Progenitor cell of endocrine pancreas (in vitro differentiated cells): ENCODE measurements at regions not wholly inside any gene's neighbourhood (a gene's known extent, or its start where the extent isn't known, plus 50 kb on each side); places are given as distances from the start of the nearest gene placed in this dataset.

Source experiments
- DNase-seq: peaks from one replicate; pipeline ENCODE4 v3.0.0; 2021; ENCODE audit warnings: low spot score; ENCODE audit not compliant: unreplicated experiment
- H3K27ac Mint-ChIP-seq: 2 replicates; pipeline ENCODE4 v1.8.0; 2021; ENCODE audit warnings: mild to moderate bottlenecking, moderate library complexity, mixed read lengths
- H3K27me3 Mint-ChIP-seq: 2 replicates; pipeline ENCODE4 v1.8.0; 2021; ENCODE audit warnings: mixed read lengths
- H3K36me3 Mint-ChIP-seq: 2 replicates; pipeline ENCODE4 v1.8.0; 2022; ENCODE audit warnings: mixed read lengths; ENCODE audit not compliant: insufficient read depth
- H3K4me1 Mint-ChIP-seq: 2 replicates; pipeline ENCODE4 v1.8.0; 2021; ENCODE audit warnings: low read depth, mixed read lengths
- H3K4me3 Mint-ChIP-seq: 2 replicates; pipeline ENCODE4 v1.8.0; 2021; ENCODE audit warnings: low read depth, mild to moderate bottlenecking, moderate library complexity, mixed read lengths
- H3K9me3 Mint-ChIP-seq: 2 replicates; pipeline ENCODE4 v1.8.0; 2021; ENCODE audit warnings: low read depth, mixed read lengths
- TF ChIP-seq, protein P1 (sequence below): fragments of 200-600 bp; sonication (generic); IDR thresholded peaks from one replicate; pipeline ENCODE4 v1.5.0; 2021; ENCODE audit warnings: antibody characterized with exemption, mild to moderate bottlenecking; ENCODE audit not compliant: unreplicated experiment

GRCh38 chr4:14237911-14238310 is 610.4 kb upstream of the BOD1L1 start:
- TF ChIP-seq, protein P1, sequence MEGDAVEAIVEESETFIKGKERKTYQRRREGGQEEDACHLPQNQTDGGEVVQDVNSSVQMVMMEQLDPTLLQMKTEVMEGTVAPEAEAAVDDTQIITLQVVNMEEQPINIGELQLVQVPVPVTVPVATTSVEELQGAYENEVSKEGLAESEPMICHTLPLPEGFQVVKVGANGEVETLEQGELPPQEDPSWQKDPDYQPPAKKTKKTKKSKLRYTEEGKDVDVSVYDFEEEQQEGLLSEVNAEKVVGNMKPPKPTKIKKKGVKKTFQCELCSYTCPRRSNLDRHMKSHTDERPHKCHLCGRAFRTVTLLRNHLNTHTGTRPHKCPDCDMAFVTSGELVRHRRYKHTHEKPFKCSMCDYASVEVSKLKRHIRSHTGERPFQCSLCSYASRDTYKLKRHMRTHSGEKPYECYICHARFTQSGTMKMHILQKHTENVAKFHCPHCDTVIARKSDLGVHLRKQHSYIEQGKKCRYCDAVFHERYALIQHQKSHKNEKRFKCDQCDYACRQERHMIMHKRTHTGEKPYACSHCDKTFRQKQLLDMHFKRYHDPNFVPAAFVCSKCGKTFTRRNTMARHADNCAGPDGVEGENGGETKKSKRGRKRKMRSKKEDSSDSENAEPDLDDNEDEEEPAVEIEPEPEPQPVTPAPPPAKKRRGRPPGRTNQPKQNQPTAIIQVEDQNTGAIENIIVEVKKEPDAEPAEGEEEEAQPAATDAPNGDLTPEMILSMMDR, result no peak
- Mint-ChIP-seq H3K4me3 (no peak overlapping the region), H3K9me3 (peaks cover 8% of the 10 kb centered on the region), H3K36me3 (peaks cover 2% of the 10 kb centered on the region), H3K27me3 (peaks cover 4% of the 10 kb centered on the region), H3K27ac (no peak overlapping the region), H3K4me1 (no peaks in the 10 kb centered on the region)
- DNase-seq, result no peak

DNA sequence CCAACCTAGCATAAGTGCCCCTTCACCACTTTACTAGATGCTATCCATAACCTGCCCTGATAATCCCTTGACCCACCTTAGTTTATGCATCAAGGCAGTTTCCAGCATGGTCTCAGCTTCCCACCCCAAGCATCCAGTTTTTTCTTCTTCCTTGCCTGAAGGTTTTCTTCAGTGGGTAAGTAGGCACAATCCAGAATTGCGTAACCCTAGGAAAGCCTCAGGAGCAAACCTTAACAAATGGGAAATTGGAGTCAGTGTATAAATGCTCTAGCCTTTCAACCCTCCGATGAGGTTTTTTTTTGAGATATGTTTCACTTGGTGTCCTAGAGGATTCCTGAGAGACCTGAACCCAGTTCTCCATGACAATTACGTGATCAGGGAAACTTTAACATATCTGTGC is 614.0 kb upstream of the BOD1L1 start:
- no peak for DNase-seq
- Mint-ChIP-seq H3K27ac (no peak overlapping the region), H3K4me3 (no peak overlapping the region), H3K27me3 (no peaks in the 10 kb centered on the region), H3K9me3 (peaks cover 4% of the 10 kb centered on the region), H3K4me1 (no peaks in the 10 kb centered on the region), H3K36me3 (peaks cover 2% of the 10 kb centered on the region)
- TF ChIP-seq, protein P1, result no peak

GRCh38 chr4:14247767-14248166 is 620.2 kb upstream of the BOD1L1 start:
- Mint-ChIP-seq H3K4me3 (no peak overlapping the region), H3K9me3 (peaks cover 4% of the 10 kb centered on the region), H3K36me3 (no peaks in the 10 kb centered on the region), H3K27me3 (peaks cover 3% of the 10 kb centered on the region), H3K4me1 (no peaks in the 10 kb centered on the region), H3K27ac (no peak overlapping the region)
- DNase-seq, result no peak
- TF ChIP-seq, protein P1, result no peak

DNA sequence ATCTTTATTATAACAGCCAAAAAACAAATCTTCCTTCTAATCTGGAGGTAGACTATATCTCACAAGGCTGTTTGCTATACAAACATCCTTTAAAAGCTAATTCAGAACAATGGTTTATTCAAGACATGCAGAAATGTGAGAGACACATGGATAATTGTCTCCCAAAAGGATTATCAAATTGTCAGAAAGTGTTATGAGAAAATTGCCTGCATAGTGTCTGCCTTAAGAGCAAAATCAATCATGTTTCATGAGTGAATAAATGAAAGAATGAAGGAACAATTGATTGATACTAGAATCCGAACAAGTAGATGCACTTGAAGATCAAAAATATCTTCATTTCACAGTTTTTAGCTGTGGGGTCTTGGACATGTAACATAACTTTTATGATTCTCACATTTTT is 621.7 kb upstream of the BOD1L1 start:
- peaks cover 3% of the 10 kb centered on the region for H3K27me3 Mint-ChIP-seq
- no peaks in the 10 kb centered on the region for H3K4me1 Mint-ChIP-seq
- H3K27ac Mint-ChIP-seq, result no peak overlapping the region
- TF ChIP-seq, protein P1, result no peak
- no peak overlapping the region for H3K4me3 Mint-ChIP-seq
- DNase-seq, result no peak
- peaks cover 8% of the 10 kb centered on the region for H3K9me3 Mint-ChIP-seq
- H3K36me3 Mint-ChIP-seq, result no peaks in the 10 kb centered on the region

DNA sequence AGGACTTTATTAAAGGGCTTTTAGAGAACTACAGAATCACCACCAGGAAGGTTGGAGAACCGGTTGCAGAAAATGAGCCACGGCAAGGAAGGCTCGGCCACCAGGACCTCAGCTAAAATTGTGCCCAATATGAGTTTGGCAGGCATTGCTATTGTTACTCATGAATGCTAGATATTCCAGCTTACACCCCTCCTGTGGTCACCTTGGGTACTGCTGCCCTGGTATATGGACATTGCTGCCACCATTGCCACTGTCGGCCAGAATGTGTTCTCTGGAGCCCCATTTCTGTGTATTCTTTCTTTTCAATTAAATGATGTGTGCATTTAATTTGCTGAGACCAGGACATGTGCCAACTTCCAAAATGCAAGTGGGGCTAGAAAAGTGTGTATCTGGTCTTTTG is 626.7 kb upstream of the BOD1L1 start:
- Mint-ChIP-seq H3K4me3 (no peak overlapping the region), H3K27ac (no peak overlapping the region), H3K27me3 (peaks cover 3% of the 10 kb centered on the region), H3K9me3 (peaks cover 8% of the 10 kb centered on the region), H3K36me3 (no peaks in the 10 kb centered on the region), H3K4me1 (no peaks in the 10 kb centered on the region)
- TF ChIP-seq, protein P1, result peak; percentile 62
- peak; percentile 10 for DNase-seq
